ENCODE measurements at regions not wholly inside any gene's neighbourhood (a gene's known extent, or its start where the extent isn't known, plus 50 kb on each side); places are given as distances from the start of the nearest gene placed in this dataset.

DNA sequence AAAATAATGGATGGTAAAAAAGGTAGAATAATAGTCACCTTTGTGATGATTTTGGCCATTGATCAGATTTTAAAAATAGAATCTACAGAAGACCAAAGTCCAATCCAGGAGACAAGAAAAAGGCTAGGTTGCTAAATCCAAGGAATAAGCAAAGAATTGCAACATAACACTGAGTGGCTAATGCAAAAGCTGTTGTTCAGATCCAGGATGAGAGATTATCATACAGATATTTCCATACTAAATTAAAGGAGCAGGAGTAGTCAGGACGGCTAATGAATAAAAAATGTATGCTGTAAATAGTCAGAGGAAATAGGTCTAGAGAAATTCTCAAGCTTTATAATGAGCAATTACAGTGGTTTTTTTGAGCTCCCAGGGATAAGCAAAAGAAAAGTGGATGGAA lies 745.9 kb upstream of the ACVR2A start:
- TF ChIP-seq POLR2A (IDR thresholded peaks at IDR 0.05): no peak
- TF ChIP-seq, protein P1, sequence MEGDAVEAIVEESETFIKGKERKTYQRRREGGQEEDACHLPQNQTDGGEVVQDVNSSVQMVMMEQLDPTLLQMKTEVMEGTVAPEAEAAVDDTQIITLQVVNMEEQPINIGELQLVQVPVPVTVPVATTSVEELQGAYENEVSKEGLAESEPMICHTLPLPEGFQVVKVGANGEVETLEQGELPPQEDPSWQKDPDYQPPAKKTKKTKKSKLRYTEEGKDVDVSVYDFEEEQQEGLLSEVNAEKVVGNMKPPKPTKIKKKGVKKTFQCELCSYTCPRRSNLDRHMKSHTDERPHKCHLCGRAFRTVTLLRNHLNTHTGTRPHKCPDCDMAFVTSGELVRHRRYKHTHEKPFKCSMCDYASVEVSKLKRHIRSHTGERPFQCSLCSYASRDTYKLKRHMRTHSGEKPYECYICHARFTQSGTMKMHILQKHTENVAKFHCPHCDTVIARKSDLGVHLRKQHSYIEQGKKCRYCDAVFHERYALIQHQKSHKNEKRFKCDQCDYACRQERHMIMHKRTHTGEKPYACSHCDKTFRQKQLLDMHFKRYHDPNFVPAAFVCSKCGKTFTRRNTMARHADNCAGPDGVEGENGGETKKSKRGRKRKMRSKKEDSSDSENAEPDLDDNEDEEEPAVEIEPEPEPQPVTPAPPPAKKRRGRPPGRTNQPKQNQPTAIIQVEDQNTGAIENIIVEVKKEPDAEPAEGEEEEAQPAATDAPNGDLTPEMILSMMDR (IDR thresholded peaks at IDR 0.05): no peak

Data from uterus (tissue), 2 donors.